Breast epithelium (tissue), 3 donors: ENCODE measurements at regions not wholly inside any gene's neighbourhood (a gene's known extent, or its start where the extent isn't known, plus 50 kb on each side); places are given as distances from the start of the nearest gene placed in this dataset.

Experiments
- CTCF ChIP-seq, 3 donors: fragments of 450-650 bp; IDR thresholded peaks; one replicate each; pipeline ENCODE4 v1.5.1; 2016 to 2017; ENCODE audit warnings: antibody characterized with exemption in 3 of 3, mild to moderate bottlenecking in 3 of 3, moderate library complexity in 3 of 3
- POLR2A ChIP-seq: fragments of 450-650 bp; IDR thresholded peaks from one replicate; pipeline ENCODE4 v1.6.1; 2016; ENCODE audit warnings: antibody characterized with exemption, mild to moderate bottlenecking, moderate library complexity
- POLR2AphosphoS5 ChIP-seq, 3 donors: sonication (generic); formaldehyde crosslinking; IDR thresholded peaks; one replicate each; pipeline ENCODE4 v1.6.1; 2017; ENCODE audit warnings: antibody characterized with exemption in 3 of 3

GRCh38 chr13:78777976-78778375 lies 119.0 kb upstream of the OBI1 start:
- TF ChIP-seq POLR2AphosphoS5 (IDR thresholded peaks at IDR 0.05) (no peak), CTCF (IDR thresholded peaks at IDR 0.05) (no peak), POLR2A (no peak)
